T-helper 2 cell treated with Interferon-gamma antibody and Interleukin-4, amounts not matched to agents 5 μg/mL and 100 μg/mL, for 36 hours (primary cell): ENCODE measurements at regions not wholly inside any gene's neighbourhood (a gene's known extent, or its start where the extent isn't known, plus 50 kb on each side); places are given as distances from the start of the nearest gene placed in this dataset.
"Not testable (repeated sequence)": the region's sequence is repeated elsewhere in the genome, so short reads cannot be mapped to it uniquely, and the experiment has no call there.

Experiments
- DNase-seq: peaks from one replicate; pipeline ENCODE4 v3.0.0; 2021; ENCODE audit warnings: low spot score
- H3K27ac Mint-ChIP-seq: one replicate; pipeline ENCODE4 v1.8.0; 2021; ENCODE audit warnings: mild to moderate bottlenecking, mixed read lengths
- H3K27me3 Mint-ChIP-seq: one replicate; pipeline ENCODE4 v1.8.0; 2021; ENCODE audit warnings: low read depth, mixed read lengths
- H3K36me3 Mint-ChIP-seq: one replicate; pipeline ENCODE4 v1.8.0; 2021; ENCODE audit warnings: low read depth, mixed read lengths
- H3K4me1 Mint-ChIP-seq: one replicate; pipeline ENCODE4 v1.8.0; 2021; ENCODE audit warnings: low read depth, mixed read lengths
- H3K4me3 Mint-ChIP-seq: one replicate; pipeline ENCODE4 v1.8.0; 2022; ENCODE audit warnings: mild to moderate bottlenecking, moderate library complexity, mixed read lengths
- H3K9me3 Mint-ChIP-seq: one replicate; pipeline ENCODE4 v1.8.0; 2021; ENCODE audit warnings: mixed read lengths

DNA sequence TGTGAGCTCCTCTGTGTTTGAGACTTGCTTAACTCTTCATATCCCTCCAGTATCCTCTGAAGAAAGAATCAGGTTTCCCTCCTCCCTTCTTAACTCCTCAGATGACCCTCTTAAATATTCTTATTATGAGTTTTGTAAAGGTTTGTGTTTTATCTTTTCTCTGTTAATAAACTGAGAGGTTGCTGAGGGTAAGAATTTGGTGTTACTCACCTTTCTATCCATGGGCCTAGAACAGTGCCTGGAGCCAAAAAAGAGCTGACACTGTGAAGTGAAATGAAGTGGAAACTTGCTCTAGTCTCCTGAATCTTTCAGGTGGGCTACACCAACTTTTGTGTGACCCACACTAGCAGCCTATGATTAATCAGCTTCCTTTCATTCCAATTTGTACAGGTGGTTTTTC is 208.4 kb downstream of the CSNK1G3 start:
- Mint-ChIP-seq H3K9me3 (no peaks in the 10 kb centered on the region), H3K4me3 (no peak overlapping the region), H3K4me1 (no peaks in the 10 kb centered on the region), H3K27me3 (no peaks in the 10 kb centered on the region), H3K36me3 (no peaks in the 10 kb centered on the region), H3K27ac (no peak overlapping the region)
- no peak for DNase-seq

- H3K9me3 Mint-ChIP-seq, result no peaks in the 10 kb centered on the region
- no peak for DNase-seq
- no peaks in the 10 kb centered on the region for H3K36me3 Mint-ChIP-seq
- no peak overlapping the region for H3K4me3 Mint-ChIP-seq
- H3K27ac Mint-ChIP-seq, result no peak overlapping the region
- no peaks in the 10 kb centered on the region for H3K4me1 Mint-ChIP-seq
- no peaks in the 10 kb centered on the region for H3K27me3 Mint-ChIP-seq
Observed at GRCh38 chr5:123719004-123719403, 207.0 kb downstream of the CSNK1G3 start.

- no peak for DNase-seq
- H3K9me3 Mint-ChIP-seq, result no peaks in the 10 kb centered on the region
- no peaks in the 10 kb centered on the region for H3K36me3 Mint-ChIP-seq
- no peak overlapping the region for H3K27ac Mint-ChIP-seq
- no peaks in the 10 kb centered on the region for H3K27me3 Mint-ChIP-seq
- no peak overlapping the region for H3K4me3 Mint-ChIP-seq
- H3K4me1 Mint-ChIP-seq, result no peaks in the 10 kb centered on the region
Observed at GRCh38 chr5:123718238-123718637, 206.3 kb downstream of the CSNK1G3 start.

GRCh38 chr5:123717139-123717538 is 205.2 kb downstream of the CSNK1G3 start:
- no peaks in the 10 kb centered on the region for H3K9me3 Mint-ChIP-seq
- no peaks in the 10 kb centered on the region for H3K36me3 Mint-ChIP-seq
- H3K27ac Mint-ChIP-seq, result no peak overlapping the region
- H3K27me3 Mint-ChIP-seq, result no peaks in the 10 kb centered on the region
- DNase-seq, result no peak
- H3K4me1 Mint-ChIP-seq, result no peaks in the 10 kb centered on the region
- no peak overlapping the region for H3K4me3 Mint-ChIP-seq

- Mint-ChIP-seq H3K4me1 (no peaks in the 10 kb centered on the region), H3K27me3 (no peaks in the 10 kb centered on the region), H3K9me3 (no peaks in the 10 kb centered on the region), H3K4me3 (no peak overlapping the region), H3K27ac (no peak overlapping the region), H3K36me3 (no peaks in the 10 kb centered on the region)
- DNase-seq, result no peak
Observed at GRCh38 chr5:123710031-123710430, 198.1 kb downstream of the CSNK1G3 start.

DNA sequence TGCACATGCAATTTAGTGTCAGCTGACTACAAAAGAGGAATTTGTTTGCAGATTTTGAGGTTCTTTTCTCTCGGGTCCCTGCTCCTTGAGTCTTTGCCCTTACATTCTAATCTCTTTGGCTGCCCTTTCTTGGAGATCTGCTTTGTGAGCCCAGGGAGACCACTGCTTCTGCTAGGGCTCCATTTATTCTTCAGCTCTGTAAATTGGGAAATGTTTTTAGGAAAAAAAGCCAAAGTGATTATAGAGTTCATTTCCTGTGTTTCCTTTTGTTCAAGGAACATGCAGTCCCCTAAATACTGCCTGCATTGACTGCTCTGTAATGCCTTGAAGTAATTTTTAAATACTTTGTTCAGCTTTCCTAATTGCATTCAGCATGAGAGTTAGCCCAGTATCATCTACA is 197.4 kb downstream of the CSNK1G3 start:
- Mint-ChIP-seq H3K36me3 (no peaks in the 10 kb centered on the region), H3K4me1 (no peaks in the 10 kb centered on the region), H3K27ac (no peak overlapping the region), H3K4me3 (no peak overlapping the region), H3K9me3 (no peaks in the 10 kb centered on the region), H3K27me3 (no peaks in the 10 kb centered on the region)
- no peak for DNase-seq

DNA sequence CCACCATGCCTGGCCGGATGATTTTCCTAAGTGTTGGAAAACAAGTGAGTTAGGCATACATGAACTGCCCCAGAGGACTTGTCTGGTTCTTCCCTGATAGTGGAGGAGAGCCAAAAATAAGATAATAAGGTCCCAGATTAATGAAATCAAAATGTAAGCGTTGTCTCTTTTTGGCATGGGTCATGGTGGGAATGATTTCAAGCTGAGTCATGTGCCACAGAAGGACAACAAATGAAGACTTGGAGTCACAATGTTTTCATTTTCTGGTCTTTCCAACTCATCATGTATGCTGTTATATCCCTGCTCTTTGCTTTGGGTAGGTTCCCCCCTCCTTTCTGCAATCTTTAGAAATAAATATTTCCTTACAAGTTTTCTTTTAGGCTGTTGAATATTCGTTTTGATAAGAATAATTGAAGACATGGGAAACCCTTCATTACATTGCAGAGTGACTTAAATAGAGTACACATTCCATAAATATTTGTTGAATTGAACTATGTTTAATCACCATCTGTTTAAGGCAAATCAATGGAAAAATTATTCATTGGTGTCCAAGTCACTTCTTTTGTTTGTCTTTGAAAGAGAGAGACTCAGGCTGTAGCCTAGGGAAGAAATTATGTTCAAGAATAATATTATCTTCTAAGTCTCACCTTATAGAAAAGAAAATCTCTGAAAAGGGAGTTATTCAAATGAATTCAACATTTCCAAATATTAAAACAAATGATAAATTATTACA is 196.3 kb downstream of the CSNK1G3 start:
- H3K27ac Mint-ChIP-seq, result no peak overlapping the region
- no peak overlapping the region for H3K4me3 Mint-ChIP-seq
- H3K4me1 Mint-ChIP-seq, result no peaks in the 10 kb centered on the region
- no peak for DNase-seq
- H3K36me3 Mint-ChIP-seq, result no peaks in the 10 kb centered on the region
- H3K27me3 Mint-ChIP-seq, result no peaks in the 10 kb centered on the region
- H3K9me3 Mint-ChIP-seq, result no peaks in the 10 kb centered on the region

DNA sequence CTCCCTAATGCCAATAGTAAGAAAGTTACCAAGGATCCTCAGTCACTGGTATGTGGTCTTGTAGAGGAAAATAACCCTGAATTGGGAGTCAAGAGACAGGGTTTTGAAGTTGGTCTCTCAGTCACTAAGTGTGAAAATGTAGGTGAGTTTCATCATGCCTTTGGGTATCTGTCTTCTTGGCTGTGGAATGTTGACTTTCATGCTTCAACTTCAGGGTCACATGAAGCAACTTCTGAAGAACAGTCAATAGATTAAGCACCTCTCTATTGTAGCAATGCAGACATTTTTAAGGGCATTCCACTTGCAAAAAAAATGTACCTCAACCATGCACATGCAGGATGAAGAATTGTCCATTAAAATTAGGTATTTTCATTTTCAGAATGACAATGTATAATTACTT is 194.6 kb downstream of the CSNK1G3 start:
- H3K27me3 Mint-ChIP-seq, result no peaks in the 10 kb centered on the region
- H3K9me3 Mint-ChIP-seq, result no peaks in the 10 kb centered on the region

GRCh38 chr5:123705741-123706140 is 193.8 kb downstream of the CSNK1G3 start:
- H3K36me3 Mint-ChIP-seq, result no peaks in the 10 kb centered on the region

More for the DNA sequence above, 194.6 kb downstream of the CSNK1G3 start:
- H3K4me1 Mint-ChIP-seq, result no peaks in the 10 kb centered on the region
- H3K36me3 Mint-ChIP-seq, result no peaks in the 10 kb centered on the region
- no peak overlapping the region for H3K27ac Mint-ChIP-seq
- no peak overlapping the region for H3K4me3 Mint-ChIP-seq
- no peak for DNase-seq

GRCh38 chr5:123701511-123702200 is 189.7 kb downstream of the CSNK1G3 start:
- H3K9me3 Mint-ChIP-seq, result no peaks in the 10 kb centered on the region
- no peaks in the 10 kb centered on the region for H3K27me3 Mint-ChIP-seq
- no peak overlapping the region for H3K27ac Mint-ChIP-seq
- no peak overlapping the region for H3K4me3 Mint-ChIP-seq
- no peaks in the 10 kb centered on the region for H3K36me3 Mint-ChIP-seq
- DNase-seq, result no peak
- no peaks in the 10 kb centered on the region for H3K4me1 Mint-ChIP-seq

More at GRCh38 chr5:123705741-123706140, 193.8 kb downstream of the CSNK1G3 start:
- Mint-ChIP-seq H3K27me3 (no peaks in the 10 kb centered on the region), H3K4me3 (no peak overlapping the region), H3K4me1 (no peaks in the 10 kb centered on the region), H3K27ac (no peak overlapping the region), H3K9me3 (no peaks in the 10 kb centered on the region)
- DNase-seq, result no peak

DNA sequence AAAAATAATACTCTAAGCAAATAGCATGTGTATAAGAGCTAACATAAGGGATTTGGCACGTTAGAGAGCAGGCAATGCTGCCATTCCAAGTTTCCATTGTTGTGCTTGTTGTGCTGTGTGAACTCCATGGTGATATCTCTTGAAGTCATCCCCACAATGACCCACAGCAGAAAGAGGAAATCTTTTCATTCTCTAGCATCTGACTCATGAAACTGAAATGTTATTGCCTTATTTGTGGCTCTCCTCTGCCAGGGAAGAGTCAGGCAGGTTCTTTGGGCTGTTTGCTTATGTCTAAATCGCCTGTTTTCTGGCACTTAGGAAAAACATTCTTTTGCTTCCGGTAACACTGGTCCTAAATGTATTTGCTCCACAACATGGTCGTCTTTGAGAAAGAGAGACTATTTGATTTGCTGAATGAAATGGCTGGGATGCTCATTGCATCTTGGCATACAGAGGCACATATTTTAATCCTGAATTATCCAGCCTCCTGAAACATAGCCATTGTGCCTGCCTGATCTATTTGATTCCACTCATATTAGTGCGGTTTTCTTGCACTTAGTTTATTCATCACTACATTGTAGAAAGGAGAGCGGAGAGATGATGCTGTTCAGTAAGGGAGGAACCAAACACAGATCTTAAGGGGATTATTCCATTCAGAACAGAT is 188.8 kb downstream of the CSNK1G3 start:
- Mint-ChIP-seq H3K4me3 (no peak overlapping the region), H3K27me3 (no peaks in the 10 kb centered on the region), H3K27ac (no peak overlapping the region), H3K9me3 (no peaks in the 10 kb centered on the region), H3K36me3 (no peaks in the 10 kb centered on the region), H3K4me1 (no peaks in the 10 kb centered on the region)
- DNase-seq, result no peak

DNA sequence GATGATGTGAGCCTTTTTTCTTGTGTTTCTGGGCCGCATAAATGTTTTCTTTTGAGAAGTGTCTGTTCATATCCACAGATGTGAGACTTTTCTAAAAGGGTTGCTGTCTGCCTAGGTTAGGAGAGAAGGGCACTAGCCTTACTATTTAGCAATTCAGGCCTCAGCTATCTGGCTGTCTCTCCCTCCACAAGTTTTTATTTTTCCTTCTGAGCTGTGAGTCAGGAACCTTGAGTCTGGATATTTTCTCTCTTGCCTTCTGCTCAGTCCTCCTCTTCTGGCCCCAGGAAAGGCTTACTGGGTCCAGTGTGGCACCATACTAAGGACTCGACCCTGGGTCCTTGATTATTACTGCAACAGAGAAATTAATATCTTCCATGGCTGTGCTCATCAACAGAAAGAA is 187.6 kb downstream of the CSNK1G3 start:
- Mint-ChIP-seq H3K27ac (no peak overlapping the region), H3K4me1 (no peaks in the 10 kb centered on the region), H3K27me3 (no peaks in the 10 kb centered on the region), H3K36me3 (no peaks in the 10 kb centered on the region), H3K9me3 (no peaks in the 10 kb centered on the region), H3K4me3 (no peak overlapping the region)
- DNase-seq, result no peak

GRCh38 chr5:123698937-123699336 is 187.0 kb downstream of the CSNK1G3 start:
- not testable (repeated sequence) for H3K27ac Mint-ChIP-seq, H3K4me1 Mint-ChIP-seq, DNase-seq, H3K36me3 Mint-ChIP-seq, H3K27me3 Mint-ChIP-seq, H3K4me3 Mint-ChIP-seq, H3K9me3 Mint-ChIP-seq

DNA sequence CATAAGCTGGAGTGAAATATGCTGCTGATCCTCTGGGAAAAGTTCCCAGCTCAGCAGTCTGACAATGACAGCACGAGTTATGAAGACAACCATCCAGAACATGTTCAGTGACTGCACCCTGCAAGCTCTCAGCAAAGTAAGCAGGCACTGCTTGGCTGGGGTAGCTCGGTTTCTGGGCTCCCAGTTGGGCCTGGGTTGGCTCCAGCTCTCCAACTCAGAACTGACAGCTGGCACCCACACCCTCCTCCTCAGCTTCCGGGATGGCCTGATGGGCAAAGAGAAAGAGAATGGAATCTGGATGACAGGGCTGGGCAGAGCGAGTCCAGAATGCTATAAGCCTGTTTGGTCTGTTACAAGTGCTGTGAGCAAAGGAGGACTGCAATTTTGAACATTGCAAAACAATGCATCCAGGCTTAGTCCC is 185.0 kb downstream of the CSNK1G3 start:
- H3K27me3 Mint-ChIP-seq, result no peaks in the 10 kb centered on the region

More for the DNA sequence above, 185.0 kb downstream of the CSNK1G3 start:
- no peaks in the 10 kb centered on the region for H3K36me3 Mint-ChIP-seq
- no peak overlapping the region for H3K27ac Mint-ChIP-seq
- H3K4me3 Mint-ChIP-seq, result no peak overlapping the region
- H3K9me3 Mint-ChIP-seq, result no peaks in the 10 kb centered on the region
- no peaks in the 10 kb centered on the region for H3K4me1 Mint-ChIP-seq
- DNase-seq, result no peak
